ENCODE measurements at regions not wholly inside any gene's neighbourhood (a gene's known extent, or its start where the extent isn't known, plus 50 kb on each side); places are given as distances from the start of the nearest gene placed in this dataset.

GRCh38 chr2:216769626-216770025 lies 74.3 kb upstream of the IGFBP5 start:
- no peak overlapping the region for H3K4me3 ChIP-seq (ENCODE audit: low read depth, low read length)
- TF ChIP-seq CTCF (IDR thresholded peaks at IDR 0.05; ENCODE audit: insufficient read depth, low read depth, low read length, missing control alignments), result no peak
- DNase-seq (ENCODE audit: low read depth), result no peak

GRCh38 chr2:216768908-216769411 lies 73.6 kb upstream of the IGFBP5 start:
- DNase-seq (ENCODE audit: low read depth), result no peak
- no peak for TF ChIP-seq CTCF (IDR thresholded peaks at IDR 0.05; ENCODE audit: insufficient read depth, low read depth, low read length, missing control alignments)
- no peak overlapping the region for H3K4me3 ChIP-seq (ENCODE audit: low read depth, low read length)

- H3K4me3 ChIP-seq (ENCODE audit: low read depth, low read length), result no peak overlapping the region
- TF ChIP-seq CTCF (IDR thresholded peaks at IDR 0.05; ENCODE audit: insufficient read depth, low read depth, low read length, missing control alignments), result no peak
- no peak for DNase-seq (ENCODE audit: low read depth)
Observed at GRCh38 chr2:216765761-216766262, 70.5 kb upstream of the IGFBP5 start.

GRCh38 chr2:216763396-216763795 lies 68.0 kb upstream of the IGFBP5 start:
- H3K4me3 ChIP-seq (ENCODE audit: low read depth, low read length), result no peak overlapping the region
- no peak for DNase-seq (ENCODE audit: low read depth)
- no peak for TF ChIP-seq CTCF (IDR thresholded peaks at IDR 0.05; ENCODE audit: insufficient read depth, low read depth, low read length, missing control alignments)

GRCh38 chr2:216761809-216762208 lies 66.5 kb upstream of the IGFBP5 start:
- no peak for TF ChIP-seq CTCF (IDR thresholded peaks at IDR 0.05; ENCODE audit: insufficient read depth, low read depth, low read length, missing control alignments)
- no peak for DNase-seq (ENCODE audit: low read depth)

GRCh38 chr2:216761133-216761532 lies 65.8 kb upstream of the IGFBP5 start:
- H3K4me3 ChIP-seq (ENCODE audit: low read depth, low read length), result no peak overlapping the region
- TF ChIP-seq CTCF (IDR thresholded peaks at IDR 0.05; ENCODE audit: insufficient read depth, low read depth, low read length, missing control alignments), result no peak
- no peak for DNase-seq (ENCODE audit: low read depth)

More at GRCh38 chr2:216761809-216762208, 66.5 kb upstream of the IGFBP5 start:
- no peak overlapping the region for H3K4me3 ChIP-seq (ENCODE audit: low read depth, low read length)

All from GM12865 (cell line).